HG03095 (cell line): ENCODE measurements at regions not wholly inside any gene's neighbourhood (a gene's known extent, or its start where the extent isn't known, plus 50 kb on each side); places are given as distances from the start of the nearest gene placed in this dataset.

Experiments
- ATAC-seq: cut with Tn5 transposase; IDR thresholded peaks from one replicate; pipeline ENCODE4 v1.9.1; 2021; ENCODE audit warnings: moderate library complexity; ENCODE audit not compliant: unreplicated experiment

DNA sequence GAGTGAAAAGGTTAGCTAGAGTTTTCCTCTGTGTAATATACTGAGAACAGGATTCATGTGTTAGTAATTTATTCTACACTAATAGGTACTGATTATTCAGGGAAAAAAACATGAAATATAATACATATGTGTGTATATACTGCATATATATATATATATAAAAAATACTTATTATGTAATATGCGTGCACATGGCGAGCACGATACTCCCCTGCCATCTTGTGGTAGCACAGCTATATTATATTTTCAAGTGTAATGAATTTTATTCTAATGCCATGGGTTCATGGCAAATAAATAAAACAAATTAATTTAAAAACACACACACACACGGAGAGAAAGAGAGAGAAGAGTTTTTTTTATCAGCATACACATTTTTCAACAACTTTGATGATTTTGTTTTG, 460.6 kb downstream of the KCNJ2 start:
- ATAC-seq: no peak

DNA sequence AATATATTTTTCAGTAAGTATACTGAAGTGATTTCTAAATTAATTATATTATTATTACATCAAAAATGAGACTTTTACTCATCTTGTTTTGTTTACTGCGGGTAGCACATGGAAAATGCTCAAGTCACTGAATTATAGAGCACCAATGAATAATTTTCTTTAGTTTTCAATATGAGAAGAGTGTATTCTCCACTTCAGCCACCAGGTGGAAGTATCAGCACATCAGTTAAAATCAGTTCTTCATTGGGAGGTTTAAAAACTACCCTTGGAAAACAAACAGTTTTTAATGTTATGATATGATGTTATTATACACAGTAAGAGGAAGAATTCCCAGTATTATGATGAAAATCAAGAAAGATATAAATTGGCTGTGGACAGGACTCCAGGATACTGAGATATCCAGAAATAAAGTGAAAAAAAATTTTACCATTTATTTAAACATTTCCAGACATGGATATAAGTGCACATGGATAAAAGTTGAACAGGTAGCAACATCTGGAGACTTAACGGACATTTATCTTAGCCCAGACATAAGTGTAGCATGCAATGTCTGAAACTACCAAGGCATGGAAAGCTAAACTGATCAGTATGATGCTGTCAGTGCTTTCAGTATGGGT, 467.3 kb downstream of the KCNJ2 start:
- no peak for ATAC-seq

DNA sequence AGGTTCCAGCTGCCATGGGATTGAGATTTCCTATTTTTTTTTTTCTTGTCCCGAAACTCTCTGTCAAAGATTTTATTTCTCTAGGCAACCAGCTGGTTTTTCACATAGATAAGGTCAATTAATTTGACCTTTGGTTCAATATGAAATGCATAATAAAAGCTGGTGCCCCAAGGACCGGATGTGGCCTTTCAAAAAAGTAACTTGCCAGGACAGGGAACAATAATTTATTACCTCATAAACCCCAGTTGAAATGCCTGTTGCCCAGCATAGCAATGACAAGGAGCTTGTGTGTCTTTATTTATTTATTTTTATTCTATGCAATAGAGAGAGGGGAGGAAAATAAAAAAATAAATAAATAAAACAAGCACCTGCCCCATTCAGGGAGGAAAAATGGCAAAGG, 472.7 kb downstream of the KCNJ2 start:
- no peak for ATAC-seq

DNA sequence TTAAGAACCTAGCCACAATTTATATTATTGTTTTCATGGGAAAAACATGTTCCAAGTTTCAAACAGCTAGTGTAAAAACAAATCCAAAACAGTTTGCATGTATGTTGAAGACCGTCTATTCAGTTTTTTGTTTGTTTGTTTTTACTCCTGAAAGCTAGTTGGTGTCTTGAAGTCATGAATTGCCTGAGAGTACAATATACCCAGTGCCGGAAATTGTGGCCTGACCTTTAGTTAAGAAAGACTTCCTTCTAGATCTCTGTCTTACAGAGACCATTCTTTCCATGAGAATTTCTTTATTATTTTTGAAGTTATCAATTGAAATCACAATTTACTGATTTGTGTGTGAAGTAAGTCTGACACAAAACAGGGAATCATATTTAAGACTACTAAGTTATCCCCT, 474.8 kb downstream of the KCNJ2 start:
- ATAC-seq: no peak

DNA sequence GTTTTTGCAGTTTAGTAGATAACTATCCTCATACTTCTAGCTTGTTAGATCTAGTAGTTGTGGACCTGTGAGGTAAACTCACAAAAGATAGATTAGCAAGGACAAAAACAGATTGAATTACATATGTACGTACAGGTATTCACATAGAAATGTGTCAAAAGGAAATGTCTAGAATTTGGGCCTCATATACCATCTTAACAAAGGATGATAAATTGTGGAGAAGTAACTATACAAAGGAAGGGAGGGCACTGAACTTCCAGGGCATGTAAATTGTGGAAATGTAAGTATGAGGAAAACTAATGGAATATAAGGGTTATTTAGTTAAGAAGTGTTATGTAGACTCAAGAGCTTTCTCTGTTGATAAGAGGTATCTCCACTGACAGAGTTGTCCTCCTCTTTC, 477.3 kb downstream of the KCNJ2 start:
- no peak for ATAC-seq

DNA sequence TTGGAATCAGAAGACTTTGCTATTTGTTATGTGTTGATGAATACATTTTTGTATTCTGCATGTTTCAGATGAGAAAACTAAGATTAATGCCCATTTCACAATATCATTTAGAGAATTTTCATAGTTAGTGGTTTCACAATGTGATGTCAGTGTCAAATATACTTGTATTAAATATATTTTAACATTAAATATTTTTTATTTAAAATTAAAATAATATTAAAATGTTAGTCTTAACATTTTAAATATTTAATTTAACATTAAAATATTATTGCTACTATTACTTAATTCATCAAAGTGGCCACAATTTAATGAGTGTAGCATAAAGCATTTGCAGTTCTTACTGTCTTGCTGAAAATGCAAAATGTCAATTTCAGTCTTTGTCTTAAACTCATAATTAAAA, 478.8 kb downstream of the KCNJ2 start:
- no peak for ATAC-seq

DNA sequence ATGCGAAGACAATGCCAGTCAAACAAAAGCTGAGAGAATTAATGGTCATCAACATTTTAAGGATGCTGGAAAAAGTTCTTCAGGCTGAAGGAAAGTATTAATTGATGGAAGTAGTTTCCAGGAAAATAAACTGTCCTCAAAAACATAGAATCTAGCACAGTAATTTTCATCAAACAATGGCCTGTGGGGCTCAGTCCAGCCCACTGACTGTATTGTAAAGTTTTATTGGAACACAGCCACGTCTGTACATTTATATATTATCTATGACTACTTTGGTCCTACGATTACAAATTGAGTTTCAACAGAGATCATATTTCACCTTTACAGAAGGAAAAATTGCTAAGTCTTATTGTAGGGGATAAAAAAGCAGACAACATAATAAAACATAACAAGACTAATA, 484.5 kb downstream of the KCNJ2 start:
- ATAC-seq: no peak

DNA sequence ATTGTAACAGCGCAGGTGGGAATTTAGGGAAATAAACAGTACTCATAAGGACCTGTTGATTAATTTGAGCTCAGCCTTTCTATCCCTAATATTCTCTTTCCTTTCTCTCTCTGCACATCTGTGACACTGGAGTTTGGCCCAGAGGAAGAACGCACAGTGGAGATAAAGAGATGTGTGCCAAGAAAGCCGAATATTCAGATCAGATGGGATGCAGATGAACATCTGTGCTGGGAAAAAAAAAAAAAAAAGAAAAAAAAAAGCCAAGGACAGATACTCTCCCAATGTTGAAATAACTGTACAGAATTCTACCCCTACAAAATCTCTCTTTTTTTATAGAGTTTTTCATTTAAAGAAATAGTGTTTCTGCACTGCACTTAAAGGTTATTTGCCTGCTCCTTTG, 485.4 kb downstream of the KCNJ2 start:
- ATAC-seq: no peak

DNA sequence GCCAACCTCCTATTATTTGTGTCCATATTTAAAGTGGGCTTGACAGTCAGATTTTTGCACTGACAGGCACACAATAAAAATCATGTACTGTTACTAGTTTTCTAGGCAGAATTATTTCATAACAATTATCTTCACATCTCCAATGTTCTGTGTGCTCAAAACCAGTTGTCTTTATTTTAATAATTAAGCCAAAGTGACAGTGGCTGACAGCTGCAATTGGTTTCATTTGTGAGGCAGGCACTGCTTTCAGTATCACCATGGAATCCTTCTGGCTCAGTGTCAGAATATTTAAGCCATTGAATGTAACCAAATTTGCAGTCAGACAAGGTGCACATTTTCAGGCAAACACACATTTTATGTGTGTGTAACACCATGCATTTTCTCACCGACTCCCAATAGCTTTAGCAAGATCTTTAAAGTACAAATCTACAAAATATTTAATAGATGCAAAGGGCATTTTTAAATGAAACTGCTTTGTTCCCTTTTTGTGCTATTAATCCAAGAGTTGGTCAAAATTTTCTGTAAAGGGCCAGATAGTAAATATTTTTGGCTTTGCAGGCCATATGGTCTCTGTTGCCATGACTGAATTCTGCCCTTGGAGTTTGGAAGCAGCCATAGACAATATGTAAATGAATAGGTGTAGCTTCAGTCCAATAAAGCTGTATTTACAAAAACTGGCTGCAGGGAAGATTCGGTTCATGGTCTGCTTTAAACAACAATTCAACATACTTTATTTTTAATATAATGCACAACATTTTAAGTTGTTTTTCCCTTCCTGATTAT, 486.0 kb downstream of the KCNJ2 start:
- ATAC-seq: no peak

DNA sequence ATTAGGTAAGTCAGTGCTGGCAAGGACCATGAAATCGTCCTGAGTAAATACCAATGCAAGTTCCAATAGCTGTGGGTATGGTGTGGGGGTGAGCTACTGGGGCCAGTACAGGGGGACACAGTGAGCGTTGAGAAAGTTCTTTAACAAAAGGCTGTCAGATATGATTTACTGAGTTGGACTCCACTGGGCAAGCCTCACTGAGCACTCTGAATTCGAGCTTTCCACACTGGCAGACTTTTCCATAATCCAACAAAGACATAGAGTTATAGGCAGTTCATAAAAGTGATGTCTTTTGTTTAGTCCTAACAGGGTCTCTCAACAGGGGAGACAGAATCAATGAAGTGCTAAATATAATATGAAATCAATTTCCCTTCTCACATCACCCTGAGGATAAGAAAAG, 489.0 kb downstream of the KCNJ2 start:
- ATAC-seq: no peak

DNA sequence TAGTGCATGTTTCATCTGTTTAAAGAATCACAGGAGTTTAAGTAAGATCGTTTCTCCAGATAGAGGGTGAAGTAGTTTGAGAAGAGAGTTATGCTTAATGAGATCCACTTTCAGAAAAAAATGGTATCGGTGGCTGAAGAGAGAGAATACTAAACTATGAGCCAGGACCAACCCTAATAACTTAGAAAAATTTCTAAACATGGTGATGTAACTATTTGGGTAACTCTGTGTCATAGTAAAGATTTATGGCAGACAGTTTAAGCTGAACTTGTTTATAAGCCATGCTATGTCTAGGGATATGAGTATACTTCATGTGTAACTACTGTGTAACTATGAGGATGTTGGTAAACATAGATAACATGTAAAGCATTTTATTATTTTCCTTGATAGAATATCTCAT, 489.5 kb downstream of the KCNJ2 start:
- ATAC-seq: no peak

DNA sequence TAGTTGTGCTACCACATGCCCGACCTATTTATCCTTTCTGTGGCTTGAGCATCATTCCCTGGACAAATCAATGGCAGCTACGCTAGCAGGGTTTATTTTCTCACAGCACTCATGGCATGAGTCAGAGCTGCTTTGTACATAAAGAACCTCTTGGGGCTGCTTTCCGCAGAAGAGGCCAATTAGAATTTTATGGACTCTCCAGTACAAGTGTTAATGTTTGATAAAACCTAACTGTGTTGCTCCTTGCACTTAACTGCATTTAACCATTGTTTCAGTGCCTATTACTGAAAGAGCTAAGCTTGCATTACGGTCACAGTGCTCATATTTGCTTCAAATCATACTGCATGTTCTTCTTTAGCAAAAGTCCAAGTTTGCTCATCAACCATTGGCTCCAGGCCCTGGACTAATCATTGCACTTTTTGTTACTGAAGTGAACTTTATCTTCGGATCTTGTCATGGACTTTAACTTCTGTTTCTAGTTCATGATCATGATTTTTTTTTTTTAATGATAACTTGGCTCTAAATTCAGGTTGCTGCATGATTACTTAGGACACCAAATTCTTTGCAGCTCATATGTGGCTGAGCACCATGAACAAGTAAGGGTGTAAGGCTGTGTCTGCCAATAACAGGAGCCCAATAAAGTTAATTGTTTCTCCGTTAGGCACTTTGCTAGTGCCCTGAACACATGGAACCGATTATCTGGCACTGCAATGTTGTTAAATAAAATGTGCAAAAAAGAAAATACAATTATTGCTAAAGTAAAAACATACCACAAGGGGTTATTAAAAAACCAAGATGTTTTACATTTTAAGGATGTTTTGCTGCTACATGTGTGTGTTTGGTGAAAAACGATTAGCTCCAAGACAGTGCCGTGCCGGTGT, 492.2 kb downstream of the KCNJ2 start:
- ATAC-seq: no peak

DNA sequence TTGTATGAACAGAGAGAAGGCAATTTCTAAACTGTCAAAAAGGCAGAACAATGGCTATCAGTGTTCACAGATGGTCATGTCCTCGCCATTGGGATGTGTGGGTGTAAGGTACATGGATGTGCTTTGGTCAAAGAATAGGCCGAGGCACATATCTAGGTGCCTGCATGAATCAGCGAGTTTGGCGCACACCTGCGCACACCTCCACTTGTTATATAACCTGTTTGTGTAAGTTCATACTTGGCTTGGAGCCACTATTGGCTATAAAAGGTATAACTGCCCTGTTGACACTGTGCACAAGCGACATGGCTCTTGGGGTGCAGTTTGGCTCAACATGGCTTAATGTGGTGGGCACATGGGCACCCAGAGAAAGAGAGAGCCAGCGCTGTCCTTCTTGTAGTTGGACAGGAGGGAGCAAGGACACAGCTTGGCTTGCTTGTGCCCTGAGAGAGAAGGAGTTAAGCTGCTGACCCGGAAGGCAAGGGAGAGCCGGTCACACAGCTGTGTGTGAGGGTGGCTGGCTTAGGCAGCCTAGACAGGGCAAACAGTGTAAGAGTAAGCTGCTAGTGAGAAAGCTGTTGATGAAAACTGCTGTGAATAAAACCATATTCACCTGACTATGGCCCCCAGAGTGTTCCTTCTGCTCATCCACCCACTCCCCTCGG, 499.1 kb downstream of the KCNJ2 start:
- no peak for ATAC-seq

DNA sequence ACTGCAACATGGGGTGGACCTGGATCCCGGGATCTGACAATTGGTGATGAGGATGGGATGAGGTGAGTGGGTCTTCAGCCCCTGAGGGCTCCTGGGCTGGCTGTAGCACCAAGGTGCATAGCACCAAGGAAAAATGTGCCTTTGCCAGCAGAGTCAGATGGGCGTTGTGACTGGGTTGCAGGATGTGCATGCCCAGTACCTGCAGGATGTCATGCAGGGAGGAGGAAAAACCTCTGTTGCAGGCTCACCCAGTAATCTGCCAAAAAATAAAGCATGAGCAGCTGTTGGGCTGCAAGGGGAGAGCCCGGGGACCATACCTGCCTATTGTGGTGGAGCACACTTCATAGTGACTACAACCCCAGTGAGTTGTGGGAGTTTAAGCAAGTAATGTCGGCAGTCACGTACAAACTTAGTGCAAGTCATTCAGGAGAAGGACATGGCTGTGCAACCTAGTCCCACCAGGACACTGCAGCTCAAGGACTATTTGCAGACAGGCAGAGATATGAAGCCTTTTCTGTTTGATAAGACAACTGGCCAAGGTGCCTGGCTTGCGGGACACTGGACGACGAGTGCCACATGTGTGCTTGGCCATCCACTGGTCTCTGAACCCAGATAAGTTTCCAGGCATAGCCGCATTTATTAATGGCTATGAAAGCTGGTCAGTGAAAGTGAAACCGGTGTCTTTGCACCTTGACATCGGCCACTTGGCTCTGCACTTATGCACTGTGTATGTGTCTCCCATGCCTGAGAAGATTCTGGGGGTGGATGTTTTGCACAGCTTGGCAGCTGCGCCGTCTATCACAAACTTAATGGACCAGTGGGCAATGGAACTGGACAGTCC, 499.8 kb downstream of the KCNJ2 start:
- ATAC-seq: no peak

DNA sequence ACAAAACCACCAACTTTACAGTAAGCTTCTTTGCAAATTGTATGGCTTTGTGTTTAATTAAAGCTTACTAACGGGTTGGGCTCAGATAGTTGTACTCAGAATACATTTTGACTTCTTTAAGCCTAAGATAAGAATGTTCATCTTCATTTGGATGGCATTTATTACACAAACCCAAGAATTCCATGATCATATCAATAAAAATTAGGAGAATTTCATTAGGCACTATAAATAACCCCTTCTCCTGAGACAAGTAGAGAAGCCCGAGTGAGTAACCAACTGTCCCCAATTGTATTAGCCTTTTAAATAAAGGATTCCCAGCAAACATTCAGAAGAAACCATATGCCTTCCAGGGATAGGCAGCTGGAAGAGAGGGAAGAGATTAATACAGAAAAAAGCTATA, 504.7 kb downstream of the KCNJ2 start:
- ATAC-seq: no peak

DNA sequence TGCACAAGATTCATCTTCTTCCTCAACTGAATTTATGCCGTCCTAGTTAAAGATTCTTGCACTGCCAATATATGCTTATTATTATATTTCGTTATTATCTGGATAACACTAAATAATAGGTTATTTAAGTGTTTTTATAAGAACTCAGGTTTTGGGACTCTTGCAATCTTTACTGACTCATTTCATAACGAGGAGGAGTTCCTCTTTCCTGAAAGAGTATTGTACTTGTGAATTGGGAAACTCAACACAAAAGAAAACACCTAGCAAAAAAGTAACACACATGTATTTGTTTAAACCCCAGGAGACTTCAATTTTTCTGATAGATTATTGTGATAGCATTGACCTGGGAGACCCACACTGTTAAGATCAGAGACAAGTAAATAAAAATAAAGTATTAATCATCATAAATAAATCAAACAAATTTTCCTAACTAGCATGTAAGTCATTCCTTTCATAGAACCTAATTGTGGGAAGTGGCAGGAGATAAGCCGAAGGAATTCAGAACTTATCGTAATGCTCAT, 505.8 kb downstream of the KCNJ2 start:
- ATAC-seq: no peak

DNA sequence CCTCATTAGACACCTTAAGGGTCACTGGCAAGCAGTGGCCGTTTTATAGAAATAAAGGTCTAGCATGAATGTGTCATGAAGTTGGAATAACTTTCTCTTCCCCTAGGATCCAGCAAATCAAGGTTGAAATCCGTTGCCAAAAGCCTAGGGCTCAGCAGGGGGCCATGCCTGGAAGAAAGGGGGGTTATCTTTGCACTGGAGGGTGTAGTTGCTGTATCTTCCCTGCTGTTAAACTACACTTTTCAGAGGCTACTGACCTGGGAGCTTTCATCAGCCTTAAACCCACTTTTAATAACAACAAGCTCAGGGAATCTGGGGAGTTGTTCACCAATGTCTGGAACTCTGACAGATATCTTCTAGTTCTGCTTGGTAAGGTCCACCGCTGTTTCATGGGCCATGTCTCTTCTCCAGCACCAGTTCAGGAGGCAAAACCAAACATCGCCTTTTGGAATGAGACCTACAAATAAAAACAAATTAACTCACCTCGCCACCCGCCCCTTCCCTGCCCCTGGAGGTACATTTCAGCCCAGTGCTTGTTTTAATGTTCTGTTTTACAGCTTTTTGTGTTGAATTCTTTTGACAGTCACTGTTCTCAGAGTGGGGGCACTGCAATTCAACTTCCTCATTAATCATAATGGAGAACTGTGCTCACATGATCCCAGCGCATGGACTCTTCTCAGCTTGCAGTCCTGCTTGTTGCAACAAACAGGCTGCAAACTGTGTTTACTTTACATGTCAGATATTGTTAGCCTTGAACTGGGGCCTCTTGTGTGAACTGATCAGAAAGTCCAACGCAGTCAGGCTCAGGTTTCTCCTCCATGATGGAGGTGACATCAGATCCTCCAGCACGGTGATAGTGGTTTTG, 508.7 kb downstream of the KCNJ2 start:
- no peak for ATAC-seq

DNA sequence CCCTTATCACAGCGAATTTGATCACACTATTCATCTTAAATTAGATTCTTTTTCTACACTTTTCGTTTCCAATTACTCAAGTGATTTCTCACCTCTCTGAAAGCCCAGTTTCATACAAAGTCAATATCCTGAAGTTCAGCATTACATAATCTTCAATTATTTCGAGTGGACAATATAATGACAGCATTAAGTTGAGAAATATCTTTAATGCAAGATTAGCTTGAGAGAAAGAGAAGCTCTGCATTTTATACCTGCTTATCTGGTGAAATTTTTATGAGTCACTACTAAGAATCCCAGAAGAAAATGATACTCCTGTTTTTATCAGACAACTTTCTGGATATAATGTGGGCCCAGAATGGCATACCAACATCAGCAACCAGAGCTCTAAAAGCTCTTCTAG, 509.6 kb downstream of the KCNJ2 start:
- ATAC-seq: no peak

DNA sequence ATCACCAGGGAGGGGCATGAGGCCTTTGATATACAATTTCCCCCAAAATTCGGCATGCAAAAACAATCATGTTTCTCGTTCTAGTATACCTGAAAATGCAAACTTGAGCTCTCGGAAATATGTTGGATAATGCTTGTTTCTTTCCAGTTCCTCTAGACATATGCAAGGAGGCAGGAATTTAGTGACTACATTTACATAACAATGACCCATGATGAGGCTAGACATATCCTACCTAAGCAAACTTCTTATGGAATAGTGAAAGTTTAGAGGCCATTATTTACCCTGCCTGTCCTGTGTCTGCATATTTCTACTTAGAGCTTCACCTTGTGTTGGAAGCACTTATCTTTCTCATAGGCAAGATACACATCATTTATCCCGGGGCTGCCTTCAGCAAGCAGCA, 514.6 kb downstream of the KCNJ2 start:
- no peak for ATAC-seq
